NCI-H2081 (cell line): ENCODE measurements at regions not wholly inside any gene's neighbourhood (a gene's known extent, or its start where the extent isn't known, plus 50 kb on each side); places are given as distances from the start of the nearest gene placed in this dataset.
A peak's percentile ranks its signal among the peaks of the same experiment; 100 is the strongest.

ENCODE experiments used
- DNase-seq, 2 experiments: peaks; one replicate each; lab custom pipeline; 2025; lab: John Stamatoyannopoulos, UW

GRCh38 chr17:17398188-17398942, 78.4 kb upstream of the MED9 start:
- no peak for DNase-seq

GRCh38 chr17:17398943-17399926, 77.6 kb upstream of the MED9 start:
- no peak for DNase-seq

- DNase-seq: no peak
These were observed 76.7 kb upstream of the MED9 start for GRCh38 chr17:17400070-17400469.

- no peak for DNase-seq
These were observed 76.1 kb upstream of the MED9 start for GRCh38 chr17:17400566-17401184.

- DNase-seq: no peak
These were observed 75.5 kb upstream of the MED9 start for GRCh38 chr17:17401271-17401781.

GRCh38 chr17:17402558-17402957, 74.2 kb upstream of the MED9 start:
- peak in 1 of 2 experiments; percentile 2 for DNase-seq

GRCh38 chr17:17403065-17403464, 73.7 kb upstream of the MED9 start:
- no peak for DNase-seq

- DNase-seq: peak; percentile 78 to 93
These were observed 72.8 kb upstream of the MED9 start for GRCh38 chr17:17403899-17404576.

GRCh38 chr17:17405673-17406072, 71.1 kb upstream of the MED9 start:
- DNase-seq: no peak

- DNase-seq: no peak
These were observed 70.6 kb upstream of the MED9 start for GRCh38 chr17:17406225-17406624.

- no peak for DNase-seq
These were observed 68.5 kb upstream of the MED9 start for GRCh38 chr17:17408236-17408794.

GRCh38 chr17:17410357-17410756, 66.4 kb upstream of the MED9 start:
- no peak for DNase-seq

- DNase-seq: no peak
These were observed 65.1 kb upstream of the MED9 start for GRCh38 chr17:17411692-17412091.

- no peak for DNase-seq
These were observed 64.5 kb upstream of the MED9 start for GRCh38 chr17:17412326-17412725.

- no peak for DNase-seq
These were observed 63.5 kb upstream of the MED9 start for GRCh38 chr17:17413215-17413792.

- no peak for DNase-seq
These were observed 63.0 kb upstream of the MED9 start for GRCh38 chr17:17413821-17414220.

GRCh38 chr17:17414341-17414805, 62.4 kb upstream of the MED9 start:
- no peak for DNase-seq

GRCh38 chr17:17415006-17415405, 61.8 kb upstream of the MED9 start:
- DNase-seq: no peak

GRCh38 chr17:17416007-17416399, 60.8 kb upstream of the MED9 start:
- DNase-seq: peak in 1 of 2 experiments; percentile 59

- peak; percentile 51 to 84 for DNase-seq
These were observed 60.1 kb upstream of the MED9 start for GRCh38 chr17:17416400-17417360.
